Epithelial cell of proximal tubule (primary cell): ENCODE measurements at regions not wholly inside any gene's neighbourhood (a gene's known extent, or its start where the extent isn't known, plus 50 kb on each side); places are given as distances from the start of the nearest gene placed in this dataset.

Experiments used
- DNase-seq: peaks from one replicate; pipeline ENCODE4 v3.0.0-alpha.2; 2011; ENCODE audit warnings: low read depth
- H3K4me3 ChIP-seq: 2 replicates; pipeline ENCODE4 v1.5.1; 2011; ENCODE audit warnings: low read depth, mild to moderate bottlenecking, low read length
- TF ChIP-seq, protein P1 (sequence below): conservative IDR thresholded peaks from 2 replicates; pipeline ENCODE4 v1.5.1; 2012; ENCODE audit warnings: low read depth, mild to moderate bottlenecking, low read length

GRCh38 chr5:74272831-74273451, 367.6 kb downstream of the ENC1 start:
- no peak for DNase-seq
- TF ChIP-seq, protein P1, sequence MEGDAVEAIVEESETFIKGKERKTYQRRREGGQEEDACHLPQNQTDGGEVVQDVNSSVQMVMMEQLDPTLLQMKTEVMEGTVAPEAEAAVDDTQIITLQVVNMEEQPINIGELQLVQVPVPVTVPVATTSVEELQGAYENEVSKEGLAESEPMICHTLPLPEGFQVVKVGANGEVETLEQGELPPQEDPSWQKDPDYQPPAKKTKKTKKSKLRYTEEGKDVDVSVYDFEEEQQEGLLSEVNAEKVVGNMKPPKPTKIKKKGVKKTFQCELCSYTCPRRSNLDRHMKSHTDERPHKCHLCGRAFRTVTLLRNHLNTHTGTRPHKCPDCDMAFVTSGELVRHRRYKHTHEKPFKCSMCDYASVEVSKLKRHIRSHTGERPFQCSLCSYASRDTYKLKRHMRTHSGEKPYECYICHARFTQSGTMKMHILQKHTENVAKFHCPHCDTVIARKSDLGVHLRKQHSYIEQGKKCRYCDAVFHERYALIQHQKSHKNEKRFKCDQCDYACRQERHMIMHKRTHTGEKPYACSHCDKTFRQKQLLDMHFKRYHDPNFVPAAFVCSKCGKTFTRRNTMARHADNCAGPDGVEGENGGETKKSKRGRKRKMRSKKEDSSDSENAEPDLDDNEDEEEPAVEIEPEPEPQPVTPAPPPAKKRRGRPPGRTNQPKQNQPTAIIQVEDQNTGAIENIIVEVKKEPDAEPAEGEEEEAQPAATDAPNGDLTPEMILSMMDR: no peak
- no peak overlapping the region for H3K4me3 ChIP-seq

- TF ChIP-seq, protein P1: no peak
- peak; percentile 82 for DNase-seq
- no peak overlapping the region for H3K4me3 ChIP-seq
Observed at GRCh38 chr5:74272024-74272775, 368.3 kb downstream of the ENC1 start.

DNA sequence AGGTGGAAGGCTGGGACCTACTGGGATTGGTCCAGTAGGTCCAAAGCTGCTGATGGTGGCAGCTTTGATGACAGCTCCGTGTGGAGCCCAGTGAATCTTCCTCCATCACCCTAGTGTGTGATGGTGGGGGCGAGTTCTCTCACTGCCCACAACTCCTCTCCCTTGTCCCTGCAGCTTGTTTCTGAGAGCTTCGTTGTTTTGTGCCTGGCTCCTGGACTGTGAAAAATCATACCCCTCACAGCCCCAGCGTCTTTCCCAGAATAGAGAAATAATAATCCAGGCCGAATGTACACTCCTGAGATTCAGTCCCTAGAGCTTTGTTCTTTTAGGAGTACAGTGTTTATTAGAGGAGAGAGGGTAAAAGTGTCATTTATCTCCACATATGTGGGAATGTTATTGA, 372.2 kb downstream of the ENC1 start:
- DNase-seq: no peak
- TF ChIP-seq, protein P1: no peak
- no peak overlapping the region for H3K4me3 ChIP-seq

- no peak for DNase-seq
- TF ChIP-seq, protein P1: no peak
- H3K4me3 ChIP-seq: no peak overlapping the region
Observed at GRCh38 chr5:74266836-74267235, 373.7 kb downstream of the ENC1 start.

DNA sequence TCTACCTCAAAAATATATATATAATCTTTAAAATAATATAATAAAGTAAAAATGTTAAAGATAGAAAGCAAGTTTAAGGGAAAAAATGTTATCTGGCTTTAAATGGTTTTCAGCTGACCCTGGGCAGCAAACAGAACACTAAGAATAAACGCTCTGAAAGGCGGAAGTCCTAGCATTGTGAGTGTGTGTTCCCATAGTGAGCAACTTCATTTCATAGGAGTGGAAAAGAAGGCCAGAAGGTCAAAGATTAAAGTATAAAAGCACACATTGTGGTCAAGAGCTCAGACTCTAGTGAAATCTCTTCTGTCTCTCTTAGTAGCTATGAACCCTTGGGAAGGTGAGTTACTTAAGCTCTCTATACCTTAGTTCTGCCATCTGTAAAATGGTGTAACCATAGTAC, 374.4 kb downstream of the ENC1 start:
- TF ChIP-seq, protein P1: no peak
- no peak for DNase-seq
- H3K4me3 ChIP-seq: no peak overlapping the region

DNA sequence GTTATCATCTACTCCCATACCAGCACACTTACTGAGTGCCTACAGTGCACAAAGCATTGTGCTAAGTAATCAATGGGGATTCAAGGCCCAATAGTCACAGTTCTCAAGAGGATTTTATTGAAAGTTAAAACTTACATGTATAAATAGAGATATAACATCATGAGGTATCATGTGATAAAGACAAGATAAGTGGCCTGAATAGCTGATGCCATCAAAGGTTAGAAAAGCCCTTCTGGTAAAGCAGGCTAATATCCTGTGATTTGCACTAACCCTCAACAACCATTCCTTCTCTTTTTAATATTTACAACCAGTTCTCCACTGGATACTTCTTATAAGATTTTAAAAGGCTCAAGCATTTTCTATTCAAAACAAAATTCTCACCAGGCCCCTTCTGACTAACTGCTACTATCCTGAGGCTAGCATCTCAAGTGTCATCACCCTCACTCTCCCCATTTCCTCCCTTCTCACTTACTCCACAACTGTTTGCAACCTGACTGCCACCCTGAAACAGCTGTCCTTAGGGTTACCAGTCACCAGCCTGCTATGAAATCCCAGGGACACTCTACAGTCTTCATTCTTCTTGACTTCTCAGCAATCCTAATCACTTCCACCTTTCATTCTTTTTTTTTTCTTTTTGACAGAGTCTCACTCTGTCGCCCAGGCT, 377.9 kb downstream of the ENC1 start:
- TF ChIP-seq, protein P1: no peak
- DNase-seq: no peak
- H3K4me3 ChIP-seq: no peak overlapping the region
